ENCODE measurements at regions not wholly inside any gene's neighbourhood (a gene's known extent, or its start where the extent isn't known, plus 50 kb on each side); places are given as distances from the start of the nearest gene placed in this dataset.

- TF ChIP-seq, protein P1, sequence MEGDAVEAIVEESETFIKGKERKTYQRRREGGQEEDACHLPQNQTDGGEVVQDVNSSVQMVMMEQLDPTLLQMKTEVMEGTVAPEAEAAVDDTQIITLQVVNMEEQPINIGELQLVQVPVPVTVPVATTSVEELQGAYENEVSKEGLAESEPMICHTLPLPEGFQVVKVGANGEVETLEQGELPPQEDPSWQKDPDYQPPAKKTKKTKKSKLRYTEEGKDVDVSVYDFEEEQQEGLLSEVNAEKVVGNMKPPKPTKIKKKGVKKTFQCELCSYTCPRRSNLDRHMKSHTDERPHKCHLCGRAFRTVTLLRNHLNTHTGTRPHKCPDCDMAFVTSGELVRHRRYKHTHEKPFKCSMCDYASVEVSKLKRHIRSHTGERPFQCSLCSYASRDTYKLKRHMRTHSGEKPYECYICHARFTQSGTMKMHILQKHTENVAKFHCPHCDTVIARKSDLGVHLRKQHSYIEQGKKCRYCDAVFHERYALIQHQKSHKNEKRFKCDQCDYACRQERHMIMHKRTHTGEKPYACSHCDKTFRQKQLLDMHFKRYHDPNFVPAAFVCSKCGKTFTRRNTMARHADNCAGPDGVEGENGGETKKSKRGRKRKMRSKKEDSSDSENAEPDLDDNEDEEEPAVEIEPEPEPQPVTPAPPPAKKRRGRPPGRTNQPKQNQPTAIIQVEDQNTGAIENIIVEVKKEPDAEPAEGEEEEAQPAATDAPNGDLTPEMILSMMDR (IDR thresholded peaks at IDR 0.05; ENCODE audit: borderline replicate concordance, extremely low read depth, low read length, poor library complexity, severe bottlenecking) = no peak
- no peak for TF ChIP-seq EZH2 (IDR thresholded peaks at IDR 0.05; ENCODE audit: borderline replicate concordance, low read depth, low read length, severe bottlenecking)
These were observed 349.0 kb downstream of the MCTP2 start for GRCh38 chr15:94580211-94580885.
